ENCODE measurements at regions not wholly inside any gene's neighbourhood (a gene's known extent, or its start where the extent isn't known, plus 50 kb on each side); places are given as distances from the start of the nearest gene placed in this dataset.

GRCh38 chr5:4197151-4197550 is 601.5 kb downstream of the IRX1 start:
- Histone ChIP-seq H3K36me3 (ENCODE audit: control insufficient read depth in 2 of 2, insufficient read depth in 2 of 2, low read length in 2 of 2) (no peaks in the 10 kb centered on the region), H3K9me3 (ENCODE audit: control insufficient read depth in 2 of 2, low read length in 2 of 2) (peaks cover 0 to 2% of the 10 kb centered on the region in 2 donors), H3K27me3 (ENCODE audit: control insufficient read depth in 2 of 2, insufficient read depth in 2 of 2, low read length in 2 of 2) (no peaks in the 10 kb centered on the region), H3K9ac (ENCODE audit: low read depth in 1 of 2, low read length in 2 of 2) (no peak overlapping the region), H3K27ac (ENCODE audit: low read depth in 2 of 2, low read length in 2 of 2) (no peak overlapping the region), H3K4me3 (ENCODE audit: low read length in 2 of 2) (no peak overlapping the region), H3K4me1 (ENCODE audit: control insufficient read depth in 2 of 2, insufficient read depth in 2 of 2, low read length in 2 of 2) (no peaks in the 10 kb centered on the region)

GRCh38 chr5:4198461-4198860 is 602.8 kb downstream of the IRX1 start:
- no peaks in the 10 kb centered on the region for H3K4me1 ChIP-seq (ENCODE audit: control insufficient read depth in 2 of 2, insufficient read depth in 2 of 2, low read length in 2 of 2)
- peaks cover 0 to 2% of the 10 kb centered on the region in 2 donors for H3K9me3 ChIP-seq (ENCODE audit: control insufficient read depth in 2 of 2, low read length in 2 of 2)
- no peak overlapping the region for H3K9ac ChIP-seq (ENCODE audit: low read depth in 1 of 2, low read length in 2 of 2)
- no peaks in the 10 kb centered on the region for H3K27me3 ChIP-seq (ENCODE audit: control insufficient read depth in 2 of 2, insufficient read depth in 2 of 2, low read length in 2 of 2)
- no peak overlapping the region for H3K27ac ChIP-seq (ENCODE audit: low read depth in 2 of 2, low read length in 2 of 2)
- H3K36me3 ChIP-seq (ENCODE audit: control insufficient read depth in 2 of 2, insufficient read depth in 2 of 2, low read length in 2 of 2) = no peaks in the 10 kb centered on the region
- no peak overlapping the region for H3K4me3 ChIP-seq (ENCODE audit: low read length in 2 of 2)

GRCh38 chr5:4199049-4199841 is 603.6 kb downstream of the IRX1 start:
- H3K36me3 ChIP-seq (ENCODE audit: control insufficient read depth in 2 of 2, insufficient read depth in 2 of 2, low read length in 2 of 2) = no peaks in the 10 kb centered on the region
- no peak overlapping the region for H3K27ac ChIP-seq (ENCODE audit: low read depth in 2 of 2, low read length in 2 of 2)
- H3K4me3 ChIP-seq (ENCODE audit: low read length in 2 of 2) = no peak overlapping the region
- no peaks in the 10 kb centered on the region for H3K27me3 ChIP-seq (ENCODE audit: control insufficient read depth in 2 of 2, insufficient read depth in 2 of 2, low read length in 2 of 2)
- H3K9me3 ChIP-seq (ENCODE audit: control insufficient read depth in 2 of 2, low read length in 2 of 2) = peaks cover 0 to 2% of the 10 kb centered on the region in 2 donors
- no peaks in the 10 kb centered on the region for H3K4me1 ChIP-seq (ENCODE audit: control insufficient read depth in 2 of 2, insufficient read depth in 2 of 2, low read length in 2 of 2)
- H3K9ac ChIP-seq (ENCODE audit: low read depth in 1 of 2, low read length in 2 of 2) = no peak overlapping the region

- Histone ChIP-seq H3K27me3 (ENCODE audit: control insufficient read depth in 2 of 2, insufficient read depth in 2 of 2, low read length in 2 of 2) (no peaks in the 10 kb centered on the region), H3K27ac (ENCODE audit: low read depth in 2 of 2, low read length in 2 of 2) (no peak overlapping the region), H3K9me3 (ENCODE audit: control insufficient read depth in 2 of 2, low read length in 2 of 2) (peaks cover 0 to 2% of the 10 kb centered on the region in 2 donors), H3K36me3 (ENCODE audit: control insufficient read depth in 2 of 2, insufficient read depth in 2 of 2, low read length in 2 of 2) (no peaks in the 10 kb centered on the region), H3K4me1 (ENCODE audit: control insufficient read depth in 2 of 2, insufficient read depth in 2 of 2, low read length in 2 of 2) (no peaks in the 10 kb centered on the region), H3K9ac (ENCODE audit: low read depth in 1 of 2, low read length in 2 of 2) (no peak overlapping the region), H3K4me3 (ENCODE audit: low read length in 2 of 2) (no peak overlapping the region)
Observed at GRCh38 chr5:4203146-4203545, 607.5 kb downstream of the IRX1 start.

GRCh38 chr5:4204276-4205141 is 608.9 kb downstream of the IRX1 start:
- no peaks in the 10 kb centered on the region for H3K4me1 ChIP-seq (ENCODE audit: control insufficient read depth in 2 of 2, insufficient read depth in 2 of 2, low read length in 2 of 2)
- peaks cover 0 to 2% of the 10 kb centered on the region in 2 donors for H3K9me3 ChIP-seq (ENCODE audit: control insufficient read depth in 2 of 2, low read length in 2 of 2)
- H3K27ac ChIP-seq (ENCODE audit: low read depth in 2 of 2, low read length in 2 of 2) = no peak overlapping the region
- no peaks in the 10 kb centered on the region for H3K36me3 ChIP-seq (ENCODE audit: control insufficient read depth in 2 of 2, insufficient read depth in 2 of 2, low read length in 2 of 2)
- no peak overlapping the region for H3K4me3 ChIP-seq (ENCODE audit: low read length in 2 of 2)
- no peaks in the 10 kb centered on the region for H3K27me3 ChIP-seq (ENCODE audit: control insufficient read depth in 2 of 2, insufficient read depth in 2 of 2, low read length in 2 of 2)
- no peak overlapping the region for H3K9ac ChIP-seq (ENCODE audit: low read depth in 1 of 2, low read length in 2 of 2)

- no peaks in the 10 kb centered on the region for H3K27me3 ChIP-seq (ENCODE audit: control insufficient read depth in 2 of 2, insufficient read depth in 2 of 2, low read length in 2 of 2)
- H3K9me3 ChIP-seq (ENCODE audit: control insufficient read depth in 2 of 2, low read length in 2 of 2) = peaks cover 0 to 2% of the 10 kb centered on the region in 2 donors
- no peaks in the 10 kb centered on the region for H3K36me3 ChIP-seq (ENCODE audit: control insufficient read depth in 2 of 2, insufficient read depth in 2 of 2, low read length in 2 of 2)
- H3K27ac ChIP-seq (ENCODE audit: low read depth in 2 of 2, low read length in 2 of 2) = no peak overlapping the region
- no peak overlapping the region for H3K9ac ChIP-seq (ENCODE audit: low read depth in 1 of 2, low read length in 2 of 2)
- no peak overlapping the region for H3K4me3 ChIP-seq (ENCODE audit: low read length in 2 of 2)
- H3K4me1 ChIP-seq (ENCODE audit: control insufficient read depth in 2 of 2, insufficient read depth in 2 of 2, low read length in 2 of 2) = no peaks in the 10 kb centered on the region
Observed at GRCh38 chr5:4205398-4205797, 609.8 kb downstream of the IRX1 start.

- H3K36me3 ChIP-seq (ENCODE audit: control insufficient read depth in 2 of 2, insufficient read depth in 2 of 2, low read length in 2 of 2) = no peaks in the 10 kb centered on the region
- no peaks in the 10 kb centered on the region for H3K4me1 ChIP-seq (ENCODE audit: control insufficient read depth in 2 of 2, insufficient read depth in 2 of 2, low read length in 2 of 2)
- no peak overlapping the region for H3K4me3 ChIP-seq (ENCODE audit: low read length in 2 of 2)
- H3K9ac ChIP-seq (ENCODE audit: low read depth in 1 of 2, low read length in 2 of 2) = no peak overlapping the region
- H3K27me3 ChIP-seq (ENCODE audit: control insufficient read depth in 2 of 2, insufficient read depth in 2 of 2, low read length in 2 of 2) = no peaks in the 10 kb centered on the region
- peaks cover 0 to 2% of the 10 kb centered on the region in 2 donors for H3K9me3 ChIP-seq (ENCODE audit: control insufficient read depth in 2 of 2, low read length in 2 of 2)
- no peak overlapping the region for H3K27ac ChIP-seq (ENCODE audit: low read depth in 2 of 2, low read length in 2 of 2)
Observed at GRCh38 chr5:4206127-4206526, 610.5 kb downstream of the IRX1 start.

- Histone ChIP-seq H3K27me3 (ENCODE audit: control insufficient read depth in 2 of 2, insufficient read depth in 2 of 2, low read length in 2 of 2) (no peaks in the 10 kb centered on the region), H3K9ac (ENCODE audit: low read depth in 1 of 2, low read length in 2 of 2) (no peak overlapping the region), H3K27ac (ENCODE audit: low read depth in 2 of 2, low read length in 2 of 2) (no peak overlapping the region), H3K4me1 (ENCODE audit: control insufficient read depth in 2 of 2, insufficient read depth in 2 of 2, low read length in 2 of 2) (no peaks in the 10 kb centered on the region), H3K36me3 (ENCODE audit: control insufficient read depth in 2 of 2, insufficient read depth in 2 of 2, low read length in 2 of 2) (no peaks in the 10 kb centered on the region), H3K4me3 (ENCODE audit: low read length in 2 of 2) (no peak overlapping the region), H3K9me3 (ENCODE audit: control insufficient read depth in 2 of 2, low read length in 2 of 2) (no peaks in the 10 kb centered on the region)
Observed at GRCh38 chr5:4207486-4207885, 611.9 kb downstream of the IRX1 start.

- Histone ChIP-seq H3K4me3 (ENCODE audit: low read length in 2 of 2) (no peak overlapping the region), H3K9ac (ENCODE audit: low read depth in 1 of 2, low read length in 2 of 2) (no peak overlapping the region), H3K27ac (ENCODE audit: low read depth in 2 of 2, low read length in 2 of 2) (no peak overlapping the region), H3K4me1 (ENCODE audit: control insufficient read depth in 2 of 2, insufficient read depth in 2 of 2, low read length in 2 of 2) (no peaks in the 10 kb centered on the region), H3K9me3 (ENCODE audit: control insufficient read depth in 2 of 2, low read length in 2 of 2) (no peaks in the 10 kb centered on the region), H3K36me3 (ENCODE audit: control insufficient read depth in 2 of 2, insufficient read depth in 2 of 2, low read length in 2 of 2) (no peaks in the 10 kb centered on the region), H3K27me3 (ENCODE audit: control insufficient read depth in 2 of 2, insufficient read depth in 2 of 2, low read length in 2 of 2) (no peaks in the 10 kb centered on the region)
Observed at GRCh38 chr5:4208537-4208936, 612.9 kb downstream of the IRX1 start.

GRCh38 chr5:4208996-4209395 is 613.4 kb downstream of the IRX1 start:
- H3K27ac ChIP-seq (ENCODE audit: low read depth in 2 of 2, low read length in 2 of 2) = no peak overlapping the region
- H3K27me3 ChIP-seq (ENCODE audit: control insufficient read depth in 2 of 2, insufficient read depth in 2 of 2, low read length in 2 of 2) = no peaks in the 10 kb centered on the region
- H3K4me3 ChIP-seq (ENCODE audit: low read length in 2 of 2) = no peak overlapping the region
- H3K4me1 ChIP-seq (ENCODE audit: control insufficient read depth in 2 of 2, insufficient read depth in 2 of 2, low read length in 2 of 2) = no peaks in the 10 kb centered on the region
- no peak overlapping the region for H3K9ac ChIP-seq (ENCODE audit: low read depth in 1 of 2, low read length in 2 of 2)
- H3K36me3 ChIP-seq (ENCODE audit: control insufficient read depth in 2 of 2, insufficient read depth in 2 of 2, low read length in 2 of 2) = no peaks in the 10 kb centered on the region
- no peaks in the 10 kb centered on the region for H3K9me3 ChIP-seq (ENCODE audit: control insufficient read depth in 2 of 2, low read length in 2 of 2)
